NCI-H446 (cell line): ENCODE measurements at regions not wholly inside any gene's neighbourhood (a gene's known extent, or its start where the extent isn't known, plus 50 kb on each side); places are given as distances from the start of the nearest gene placed in this dataset.
"Not testable (repeated sequence)": the region's sequence is repeated elsewhere in the genome, so short reads cannot be mapped to it uniquely, and the experiment has no call there.

Source experiments
- DNase-seq, 2 experiments: peaks; one replicate each; lab custom pipeline; 2025; lab: John Stamatoyannopoulos, UW

DNA sequence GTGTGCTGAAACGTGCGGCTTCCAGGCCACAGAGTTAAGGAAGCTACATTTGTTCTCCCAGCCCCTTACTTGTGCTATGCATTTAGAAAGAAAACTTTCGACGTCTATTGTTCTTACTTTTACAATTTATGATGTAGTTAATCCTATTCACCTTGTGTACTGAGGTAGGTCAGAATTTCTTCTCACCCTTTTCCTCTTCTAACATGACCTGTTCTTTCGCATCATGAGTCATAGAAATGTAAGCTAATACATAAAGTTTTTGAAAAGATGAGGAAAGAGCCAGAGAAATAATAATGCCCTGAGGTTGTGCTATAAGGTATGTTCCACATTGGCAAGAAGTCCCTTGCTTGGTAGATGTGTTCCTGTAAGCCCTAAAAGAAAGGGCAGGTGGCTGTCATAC is 298.3 kb downstream of the TRIML1 start:
- no peak for DNase-seq

DNA sequence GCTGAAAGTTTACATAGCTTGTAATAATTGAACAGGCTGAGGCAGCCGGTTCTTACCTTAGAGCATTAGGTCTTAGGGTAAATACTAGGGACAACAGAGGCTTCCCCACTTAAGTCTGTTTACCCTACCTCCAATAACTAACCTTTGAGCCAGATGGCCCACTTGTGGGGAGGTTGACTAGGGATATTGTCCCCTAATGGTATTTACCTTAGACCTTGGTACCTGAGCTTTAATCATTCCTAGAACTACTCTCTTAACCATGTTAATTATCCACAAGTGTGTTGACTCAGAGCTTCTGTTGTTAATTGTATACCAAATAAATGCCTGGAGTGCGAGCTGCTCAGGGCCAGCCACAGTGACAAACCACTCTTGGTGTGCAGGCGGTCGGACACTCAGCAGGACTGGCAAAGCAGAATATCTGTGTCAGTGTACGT is 299.2 kb downstream of the TRIML1 start:
- not testable (repeated sequence) for DNase-seq

DNA sequence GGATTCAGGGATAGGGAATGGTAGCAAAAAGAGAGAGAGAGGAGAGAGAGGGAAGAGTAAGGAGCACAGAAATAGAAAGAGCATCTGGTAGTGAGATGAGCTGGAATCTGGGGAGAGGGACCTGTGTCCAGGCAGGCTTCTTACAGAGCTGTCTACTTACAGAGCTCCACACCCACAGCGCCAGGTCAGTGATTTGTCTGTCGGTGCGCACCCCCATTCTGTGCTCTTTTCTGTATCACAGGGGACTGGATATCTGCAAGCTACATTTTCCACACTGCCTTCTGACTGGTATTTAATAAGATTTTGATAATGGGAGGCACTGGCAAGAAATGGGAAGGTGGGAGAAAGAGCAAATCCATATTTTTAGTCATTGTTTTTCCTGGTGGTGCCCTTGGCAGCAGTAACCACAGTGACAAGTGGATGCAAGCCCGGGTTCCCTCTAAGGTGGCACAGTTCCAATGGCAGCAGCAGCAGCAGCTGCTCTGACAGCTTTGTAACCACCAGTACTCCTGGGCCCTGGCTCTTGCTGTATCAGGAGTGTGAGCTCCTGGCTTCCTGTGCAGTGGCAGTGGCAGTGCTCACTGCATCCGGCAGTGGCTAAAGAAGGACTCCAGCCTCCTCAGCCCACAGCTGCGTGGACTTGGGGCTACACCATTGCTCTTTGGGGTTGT is 300.5 kb downstream of the TRIML1 start:
- peak in 1 of 2 experiments; percentile 6 for DNase-seq

DNA sequence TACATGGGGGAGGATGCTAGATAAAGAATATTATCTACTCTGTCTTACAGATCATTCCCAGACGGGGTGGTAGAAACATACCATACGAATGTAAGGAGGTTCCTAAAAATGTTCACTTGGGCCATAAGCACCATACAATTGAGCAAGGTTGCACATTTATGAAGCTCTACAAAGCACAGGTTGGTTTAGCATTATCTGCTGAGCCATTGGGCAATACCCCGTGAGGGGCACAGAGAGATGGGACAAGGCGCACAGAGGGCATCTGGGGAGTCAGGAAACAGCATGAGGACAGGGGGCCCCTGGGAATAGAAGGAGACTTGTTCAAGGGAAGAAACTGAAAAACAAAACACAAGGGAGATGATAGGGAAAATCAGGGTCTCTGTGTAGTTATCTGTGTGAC is 305.3 kb downstream of the TRIML1 start:
- no peak for DNase-seq

DNA sequence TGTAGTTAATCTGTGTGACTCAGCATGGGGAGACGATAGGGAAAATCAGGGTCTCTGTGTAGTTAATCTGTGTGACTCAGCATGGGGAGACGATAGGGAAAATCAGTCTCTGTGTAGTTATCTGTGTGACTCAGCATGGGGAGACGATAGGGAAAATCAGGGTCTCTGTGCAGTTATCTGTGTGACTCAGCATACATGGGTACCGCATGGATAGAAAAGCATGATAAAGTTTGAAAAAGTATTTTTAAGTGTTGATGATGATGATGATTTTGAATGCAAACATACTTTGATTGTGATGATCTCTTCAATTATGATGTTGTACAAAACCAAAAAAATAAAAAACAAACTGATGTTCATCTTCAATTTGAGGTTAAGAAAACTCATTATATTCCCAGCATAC is 309.8 kb downstream of the TRIML1 start:
- DNase-seq = not testable (repeated sequence)

DNA sequence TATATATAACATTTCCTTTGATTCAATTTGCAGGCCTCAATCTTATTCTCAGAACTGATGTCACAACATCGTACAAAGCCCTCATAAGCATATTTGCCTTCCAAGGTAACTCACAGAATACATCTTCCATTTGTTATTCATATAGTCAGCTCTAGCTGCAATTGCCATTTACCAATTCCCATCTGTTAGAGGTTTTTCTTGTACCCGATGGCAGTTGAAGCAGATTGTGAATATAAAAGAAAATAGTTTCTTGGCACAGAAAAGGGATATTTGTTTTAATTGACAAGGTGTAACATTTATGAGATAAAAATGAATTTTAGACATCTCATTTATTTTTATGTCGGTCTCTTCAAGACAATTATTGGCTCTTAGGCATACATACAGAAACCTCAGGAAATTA is 311.3 kb downstream of the TRIML1 start:
- no peak for DNase-seq

DNA sequence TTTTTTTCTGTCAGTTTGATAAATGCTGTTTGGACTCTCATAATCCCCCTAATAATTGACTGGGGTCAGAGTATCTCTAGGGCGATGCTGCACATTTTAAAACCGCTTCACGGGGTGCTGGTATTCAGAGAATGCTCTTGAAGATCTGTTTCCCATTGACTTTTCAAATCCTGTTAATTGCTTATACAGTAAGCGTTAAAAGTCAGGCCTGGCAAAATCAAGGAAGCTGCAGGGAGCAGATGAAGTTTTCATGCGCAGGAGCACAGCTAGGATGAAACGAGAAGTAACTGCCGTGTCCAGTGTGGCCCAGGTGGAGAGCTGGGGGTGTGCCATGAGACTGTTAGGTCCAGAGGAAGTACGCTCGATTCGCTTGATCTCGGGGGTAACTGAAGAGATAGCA is 312.9 kb downstream of the TRIML1 start:
- no peak for DNase-seq

DNA sequence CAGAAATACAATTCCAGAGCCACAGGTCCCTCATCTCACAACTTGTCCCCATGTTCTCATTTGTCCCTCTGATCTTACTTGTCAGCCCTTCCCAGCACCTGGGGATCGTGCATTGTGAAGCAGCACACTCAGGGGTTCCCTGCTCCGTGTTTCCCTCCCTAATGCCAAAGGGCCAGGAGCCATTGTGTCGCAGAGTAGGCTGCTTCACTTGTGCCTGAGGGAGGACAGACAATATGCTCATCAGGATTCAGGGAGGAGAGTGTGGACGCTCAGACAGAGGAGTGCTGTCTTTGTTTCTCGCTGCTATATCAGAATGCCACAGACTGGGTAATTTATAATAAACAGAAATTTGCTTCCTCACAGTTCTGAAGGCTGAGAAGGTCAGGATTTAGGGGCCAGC is 315.3 kb downstream of the TRIML1 start:
- no peak for DNase-seq

DNA sequence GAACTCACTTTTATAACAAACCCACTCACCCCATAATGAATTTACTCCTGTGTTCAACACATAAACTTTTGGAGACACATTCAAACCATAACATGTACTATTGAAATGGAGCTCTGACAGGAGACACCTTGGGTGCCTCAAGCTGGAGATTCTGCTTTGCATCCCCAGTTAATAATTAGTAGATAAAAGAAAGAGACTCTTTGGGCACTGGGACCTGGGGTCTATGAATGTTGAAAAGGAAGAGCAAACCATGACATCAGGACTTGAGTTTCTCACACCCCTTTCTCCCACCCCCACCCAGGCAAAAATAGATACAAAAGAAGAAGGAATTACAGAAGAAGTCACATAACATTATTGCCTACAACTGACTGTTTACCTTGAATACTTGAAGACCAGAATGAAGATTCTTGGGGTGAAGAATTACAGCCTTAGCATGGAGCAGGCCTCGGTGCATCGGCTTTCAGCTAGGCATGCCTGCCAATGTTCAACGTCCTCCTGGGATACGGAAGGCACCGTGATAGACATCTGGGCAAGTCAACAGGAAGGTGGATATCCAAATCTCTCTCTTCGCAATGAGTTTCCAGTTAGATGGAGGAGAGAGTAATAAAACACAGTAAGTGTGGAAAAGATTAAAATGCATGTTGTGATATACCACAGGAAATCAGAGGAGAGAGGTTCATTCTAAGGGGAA is 316.0 kb downstream of the TRIML1 start:
- no peak for DNase-seq

DNA sequence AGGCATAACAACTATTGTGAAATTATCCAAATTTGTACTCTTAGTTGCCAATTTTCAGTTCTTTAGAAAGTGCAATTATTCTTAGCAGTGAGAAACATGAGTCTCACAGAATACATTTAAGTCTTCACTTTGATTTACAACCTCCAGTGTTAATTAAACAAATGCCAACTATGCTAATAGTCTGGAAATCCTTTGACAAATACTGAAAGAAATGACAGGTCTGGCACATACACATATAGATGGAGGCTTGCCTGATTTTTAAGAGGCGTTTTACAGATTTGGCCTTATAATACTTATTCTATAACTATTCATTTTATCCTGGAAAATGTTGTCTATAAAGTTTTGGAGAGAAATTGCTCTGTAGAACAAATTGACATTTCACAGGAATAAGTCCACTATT is 320.1 kb downstream of the TRIML1 start:
- no peak for DNase-seq

DNA sequence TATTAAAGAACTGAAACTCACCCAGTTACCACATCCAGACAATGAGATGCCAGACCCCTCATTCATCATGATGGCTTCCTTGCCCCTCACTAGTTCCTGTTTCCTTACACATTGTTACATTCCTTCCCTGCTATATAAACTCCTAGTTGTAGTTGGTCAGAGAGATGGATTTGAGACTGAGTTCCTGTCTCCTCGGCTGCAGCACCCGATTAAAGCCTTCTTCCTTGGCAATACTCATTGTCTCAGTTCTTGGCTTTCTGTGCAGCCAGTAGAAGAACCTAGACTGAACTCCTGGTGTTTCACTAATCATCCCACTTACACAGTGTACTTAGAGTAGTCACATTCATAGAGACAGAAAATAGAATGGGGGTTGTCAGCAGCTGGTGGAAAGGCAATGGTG is 324.7 kb downstream of the TRIML1 start:
- DNase-seq = no peak

DNA sequence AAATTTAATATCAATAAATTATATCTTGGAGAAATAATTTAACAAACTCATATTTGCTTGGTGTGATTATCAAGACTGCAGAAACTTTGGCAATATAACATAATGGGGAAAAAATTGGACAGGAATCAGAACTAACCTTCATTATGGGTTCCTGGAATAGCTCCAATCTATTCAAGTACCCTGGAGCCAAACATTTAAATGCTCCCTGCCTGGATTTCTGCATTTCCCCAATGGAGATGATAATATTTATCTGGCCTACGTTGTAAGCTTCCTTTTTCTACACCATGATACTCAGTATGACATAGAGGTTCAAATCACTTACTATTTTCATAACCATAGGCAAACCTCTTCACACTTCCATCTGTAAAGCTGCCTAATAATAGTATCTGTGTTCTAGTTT is 326.8 kb downstream of the TRIML1 start:
- no peak for DNase-seq

DNA sequence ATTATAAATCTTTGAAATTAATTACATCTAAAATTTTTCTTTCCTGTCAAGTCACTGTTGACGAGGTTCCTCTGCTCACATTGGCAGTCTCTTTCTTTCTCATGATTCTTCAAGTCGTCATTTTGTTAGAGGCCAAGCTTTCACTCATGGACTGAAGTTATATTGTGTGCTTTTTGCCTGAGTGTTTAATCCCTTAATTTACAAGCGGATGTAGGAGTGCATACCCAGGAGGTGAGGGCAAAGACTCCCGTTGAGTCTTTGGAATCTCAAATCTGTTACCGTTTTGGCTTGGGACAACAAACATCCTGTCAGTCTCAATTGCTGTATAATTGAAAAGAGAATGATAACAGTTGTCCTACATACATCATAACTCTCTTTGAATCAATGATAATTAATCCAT is 345.0 kb downstream of the TRIML1 start:
- no peak for DNase-seq

DNA sequence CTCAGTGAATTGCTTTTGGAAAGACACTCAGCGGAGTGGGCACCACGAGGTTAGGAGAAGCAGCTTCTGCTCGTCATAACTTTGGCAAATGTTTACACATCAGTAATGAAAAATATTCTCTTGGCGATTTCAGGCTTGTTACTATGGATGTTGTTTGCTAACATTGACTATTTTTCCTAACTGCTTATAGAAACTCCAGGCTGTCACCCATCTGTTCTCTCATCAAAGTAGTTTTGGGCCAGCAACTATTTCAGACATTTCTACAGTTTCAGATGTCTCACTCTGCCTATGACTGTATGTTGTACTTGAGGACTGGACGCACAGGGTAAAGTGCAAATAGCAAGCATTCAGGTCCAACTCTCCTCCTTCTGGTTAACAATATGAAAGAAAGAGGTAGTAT is 346.7 kb downstream of the TRIML1 start:
- no peak for DNase-seq

DNA sequence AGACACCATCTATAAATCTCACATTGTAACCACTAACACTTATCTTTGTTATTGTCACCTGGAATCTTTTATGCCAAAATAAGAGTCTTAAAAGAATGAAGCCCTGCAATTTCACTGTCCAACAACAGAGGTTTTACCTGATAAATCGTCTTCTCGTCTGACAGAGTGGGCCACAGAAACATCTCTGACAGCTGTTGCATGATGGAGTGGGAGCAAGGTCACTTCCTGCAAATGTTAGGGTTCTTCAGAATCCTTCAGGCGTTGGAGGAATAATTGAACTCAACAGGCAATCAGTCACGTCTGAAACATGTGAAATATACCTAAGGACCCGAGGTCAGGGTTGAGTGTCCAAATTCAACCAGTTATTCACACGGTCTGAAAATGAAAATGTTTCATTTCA is 353.6 kb downstream of the TRIML1 start:
- DNase-seq = no peak

DNA sequence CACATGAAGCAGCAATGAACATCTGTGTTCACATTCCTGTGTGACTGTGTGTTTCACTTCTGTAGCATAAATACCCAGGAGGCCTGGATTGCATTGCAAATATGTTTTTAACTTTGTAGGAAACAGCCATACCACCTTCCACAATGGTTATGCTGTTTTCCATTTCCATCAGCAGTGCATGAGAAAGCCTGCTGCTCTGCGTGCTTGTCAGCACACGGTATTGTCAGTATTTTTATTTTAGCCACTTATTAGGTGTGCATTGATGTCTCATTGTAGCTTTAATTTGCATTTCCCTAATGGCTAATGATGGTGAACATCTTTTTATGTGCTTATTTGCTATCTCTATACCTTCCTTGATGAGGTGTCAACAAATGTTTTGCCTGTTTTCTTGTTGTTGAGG is 355.9 kb downstream of the TRIML1 start:
- no peak for DNase-seq

DNA sequence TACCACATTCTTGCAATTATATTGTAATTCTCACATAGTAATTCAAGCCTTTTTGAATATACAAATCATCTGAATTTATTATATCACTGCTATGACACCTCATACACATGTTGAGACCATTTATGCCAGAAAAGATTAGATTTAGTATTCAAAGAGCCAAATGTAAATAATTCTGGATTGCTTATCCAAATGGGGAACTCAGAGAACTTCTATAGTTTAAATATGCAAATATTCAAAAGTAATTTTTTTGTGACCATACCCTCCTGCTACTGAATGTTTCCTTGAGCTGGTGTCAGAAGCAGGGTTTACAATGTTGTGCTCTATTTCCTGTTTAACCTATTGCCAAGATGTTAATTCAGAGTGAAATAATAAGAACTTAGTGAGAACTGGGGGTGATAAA is 372.2 kb downstream of the TRIML1 start:
- DNase-seq = no peak

DNA sequence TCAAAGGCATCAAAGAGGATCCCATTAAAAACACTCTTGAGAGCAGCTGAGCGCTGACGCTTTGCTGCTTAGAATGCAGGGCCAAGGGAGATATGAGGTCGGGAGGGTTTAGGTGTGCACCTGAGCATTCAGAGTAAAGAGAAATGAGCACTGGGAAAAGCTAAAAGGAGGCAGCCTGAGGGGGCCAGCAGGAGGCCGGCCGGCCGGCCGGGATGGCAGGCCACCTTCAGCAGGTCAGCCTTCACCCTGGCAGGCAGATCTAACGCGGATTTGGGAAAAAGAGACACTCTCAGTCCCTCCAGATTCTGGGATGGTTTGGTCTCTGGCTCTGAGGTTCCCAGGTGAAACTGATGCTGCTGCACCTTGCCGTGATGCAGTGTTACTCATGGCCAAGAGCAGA is 393.5 kb downstream of the TRIML1 start:
- DNase-seq = no peak

DNA sequence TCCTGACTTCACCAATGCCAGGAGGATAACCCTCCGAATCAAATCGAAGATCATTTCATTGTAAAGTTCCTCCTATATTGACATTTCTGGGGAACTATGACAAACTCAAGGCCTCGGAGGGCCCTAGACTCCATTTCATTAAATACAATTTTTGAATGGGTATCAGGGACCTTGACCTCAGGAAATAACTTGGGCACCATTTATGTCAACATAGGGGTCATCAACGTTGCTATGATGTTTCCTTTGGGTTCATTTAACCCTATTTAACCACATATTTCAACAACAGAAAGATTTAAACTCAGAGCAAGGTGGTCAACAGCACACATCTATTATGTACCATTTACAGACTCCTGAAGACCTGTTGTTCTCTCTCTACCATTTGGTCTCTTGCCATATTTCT is 395.1 kb downstream of the TRIML1 start:
- no peak for DNase-seq

DNA sequence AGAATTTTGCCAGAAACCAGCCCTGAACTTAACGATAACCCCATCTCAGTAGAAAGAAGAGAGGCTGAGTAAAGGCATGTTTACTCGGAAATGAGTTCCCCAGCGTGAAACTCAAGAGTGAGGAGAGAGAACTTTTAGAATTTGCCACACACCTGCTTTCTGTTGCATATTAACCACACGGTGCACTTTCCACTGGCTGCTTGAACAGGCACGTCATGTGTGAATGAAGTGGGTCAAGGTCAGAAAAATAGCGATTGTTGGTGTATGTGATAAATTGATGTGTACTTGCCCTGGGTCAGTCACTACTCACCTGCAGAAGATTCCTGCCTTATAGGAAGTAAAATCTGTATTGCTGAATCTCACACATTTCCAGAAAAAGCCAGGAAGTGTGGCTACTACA is 395.7 kb downstream of the TRIML1 start:
- no peak for DNase-seq

DNA sequence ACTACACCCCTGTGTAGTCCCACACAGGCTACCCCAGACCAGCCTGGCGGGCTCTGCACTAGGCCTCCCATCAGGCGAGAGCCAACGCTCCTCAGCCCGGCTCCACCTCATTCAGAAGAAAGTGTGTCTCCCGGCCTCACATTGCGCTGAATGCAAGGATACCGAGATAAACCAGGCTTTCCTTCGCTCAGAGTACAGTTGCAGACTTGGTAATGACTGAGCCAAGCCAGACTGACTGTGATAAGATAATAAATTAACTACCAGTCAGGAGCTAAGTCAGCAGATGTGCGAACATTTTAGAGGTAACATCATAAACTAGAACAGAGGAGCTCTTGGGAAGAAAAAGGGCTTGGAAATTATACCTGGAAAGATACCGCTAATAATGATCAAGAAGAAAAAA is 397.6 kb downstream of the TRIML1 start:
- DNase-seq = no peak

DNA sequence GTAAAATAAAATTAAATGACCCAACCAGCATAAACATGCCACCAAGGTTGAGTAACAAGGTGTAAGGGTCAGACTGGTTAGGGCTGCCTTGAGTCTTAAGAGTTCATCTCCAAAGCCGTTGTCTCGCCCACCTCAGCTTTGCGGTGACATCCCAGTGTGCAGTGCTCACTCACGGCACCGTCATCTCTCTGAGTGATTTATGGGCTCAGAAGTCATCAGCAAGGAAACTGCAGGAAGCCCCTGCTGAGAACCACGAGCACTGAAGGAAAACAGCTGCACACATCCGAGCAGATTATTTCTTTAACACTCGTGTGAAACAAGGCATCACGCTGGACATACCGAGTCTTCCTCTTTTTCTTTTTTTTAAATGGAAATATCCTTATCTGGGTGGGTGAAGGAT is 411.1 kb downstream of the TRIML1 start:
- DNase-seq = no peak

DNA sequence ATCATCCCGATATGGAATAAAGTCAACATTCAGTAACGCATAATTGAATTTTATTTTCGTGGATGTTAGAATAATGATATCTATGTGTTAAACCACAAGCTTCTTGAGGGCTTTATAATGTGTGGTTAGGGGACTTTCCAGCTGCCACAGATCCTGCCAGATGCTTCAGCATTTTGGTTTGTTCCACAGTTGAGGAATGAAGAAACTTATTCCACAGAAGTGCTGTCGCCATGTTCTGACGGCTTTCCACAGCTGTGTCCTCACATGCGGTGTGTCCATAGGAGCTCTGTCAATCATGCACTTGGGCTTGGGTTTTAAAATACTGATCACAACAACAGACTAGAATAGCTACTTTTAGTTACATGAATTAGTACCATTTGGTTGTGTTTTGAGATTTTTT is 411.9 kb downstream of the TRIML1 start:
- DNase-seq = no peak

DNA sequence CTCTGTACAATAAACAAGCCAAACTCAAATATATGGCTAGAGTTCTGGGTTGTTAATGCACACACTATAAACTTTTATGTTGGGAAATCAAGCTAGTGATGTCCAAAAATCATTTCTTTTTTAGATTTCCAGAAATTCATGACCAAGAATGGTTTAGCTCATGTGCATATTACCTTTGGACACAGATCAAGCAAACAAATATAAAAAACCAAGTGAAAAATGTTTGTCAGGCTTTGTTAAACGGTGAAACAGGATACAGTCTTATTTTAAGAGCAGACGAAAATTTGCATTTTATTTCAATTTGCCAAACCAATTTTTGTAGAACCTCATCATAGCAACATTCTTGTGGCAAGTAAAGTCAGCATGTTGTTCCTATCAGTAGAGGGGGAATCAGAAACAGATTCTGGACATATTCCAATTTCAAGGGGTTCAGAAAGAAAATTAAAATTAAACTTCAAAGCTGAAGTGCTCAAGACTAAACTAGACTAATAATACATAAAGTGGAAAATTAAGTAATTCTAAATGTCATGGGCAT is 413.6 kb downstream of the TRIML1 start:
- no peak for DNase-seq
